Mucosa of descending colon (tissue), 3 donors: ENCODE measurements at regions not wholly inside any gene's neighbourhood (a gene's known extent, or its start where the extent isn't known, plus 50 kb on each side); places are given as distances from the start of the nearest gene placed in this dataset.

Source experiments
- ATAC-seq: fragments of 200-7000 bp; cut with Tn5 transposase; one replicate; pipeline ENCODE4 v1.9.1; 2020; ENCODE audit warnings: mild to moderate bottlenecking, moderate library complexity
- DNase-seq, 3 donors: peaks; one replicate each; pipeline ENCODE4 v3.0.0-alpha.2; 2020
- H3K36me3 ChIP-seq: fragments of 200-600 bp; one replicate; pipeline ENCODE4 v1.8.0; 2021; ENCODE audit warnings: low read depth, mild to moderate bottlenecking
- H3K4me1 ChIP-seq: fragments of 200-600 bp; one replicate; pipeline ENCODE4 v1.8.0; 2021; ENCODE audit warnings: low read depth, mild to moderate bottlenecking
- H3K4me3 ChIP-seq: fragments of 200-600 bp; one replicate; pipeline ENCODE4 v1.8.0; 2021; ENCODE audit warnings: mild to moderate bottlenecking
- H3K9me3 ChIP-seq: fragments of 200-600 bp; one replicate; pipeline ENCODE4 v1.8.0; 2021; ENCODE audit warnings: mild to moderate bottlenecking
- intact Hi-C, 2 donors: fragments of 100-400 bp; cut with DNase I in 1 of 2; cut with micrococcal nuclease in 1 of 2; formaldehyde crosslinking; loops; one replicate each; pipeline versions ENCODE4 v1.11.0 to v1.11.1; 2022; cut with DNase I, micrococcal nuclease
- TF ChIP-seq, protein P1 (sequence below): fragments of 200-600 bp; IDR thresholded peaks from one replicate; pipeline ENCODE4 v1.8.0; 2022; ENCODE audit warnings: antibody characterized with exemption, mild to moderate bottlenecking
- donor health status: DM: no; HTN: no; CAD: no; lungs with moderate emphysema.
- donor health status: DM: no; HTN: no; CAD: no.
- donor health status: DM: no; HTN: yes; CAD: no.

DNA sequence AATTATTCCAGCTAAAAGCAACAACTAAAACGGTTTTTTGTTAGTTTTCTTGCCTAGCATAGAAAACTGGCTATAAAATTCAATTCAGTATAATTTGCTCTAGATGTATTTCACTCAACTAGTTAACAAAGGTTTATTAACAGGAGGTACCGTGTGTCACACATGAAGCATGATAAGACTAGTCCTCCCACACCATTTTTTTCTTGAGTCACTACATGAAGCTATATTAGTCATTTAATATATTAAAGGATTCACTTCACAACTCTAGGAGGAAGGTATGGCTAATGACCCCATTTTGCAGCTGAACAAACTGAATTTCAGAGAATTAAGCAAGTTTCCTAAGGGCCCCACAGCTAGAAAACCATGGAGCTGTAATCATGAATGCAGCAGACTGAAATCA is 307.8 kb upstream of the USP25 start:
- intact Hi-C loops, result no loop called here
- ATAC-seq, result no peak
- no peak for DNase-seq
- TF ChIP-seq, protein P1, sequence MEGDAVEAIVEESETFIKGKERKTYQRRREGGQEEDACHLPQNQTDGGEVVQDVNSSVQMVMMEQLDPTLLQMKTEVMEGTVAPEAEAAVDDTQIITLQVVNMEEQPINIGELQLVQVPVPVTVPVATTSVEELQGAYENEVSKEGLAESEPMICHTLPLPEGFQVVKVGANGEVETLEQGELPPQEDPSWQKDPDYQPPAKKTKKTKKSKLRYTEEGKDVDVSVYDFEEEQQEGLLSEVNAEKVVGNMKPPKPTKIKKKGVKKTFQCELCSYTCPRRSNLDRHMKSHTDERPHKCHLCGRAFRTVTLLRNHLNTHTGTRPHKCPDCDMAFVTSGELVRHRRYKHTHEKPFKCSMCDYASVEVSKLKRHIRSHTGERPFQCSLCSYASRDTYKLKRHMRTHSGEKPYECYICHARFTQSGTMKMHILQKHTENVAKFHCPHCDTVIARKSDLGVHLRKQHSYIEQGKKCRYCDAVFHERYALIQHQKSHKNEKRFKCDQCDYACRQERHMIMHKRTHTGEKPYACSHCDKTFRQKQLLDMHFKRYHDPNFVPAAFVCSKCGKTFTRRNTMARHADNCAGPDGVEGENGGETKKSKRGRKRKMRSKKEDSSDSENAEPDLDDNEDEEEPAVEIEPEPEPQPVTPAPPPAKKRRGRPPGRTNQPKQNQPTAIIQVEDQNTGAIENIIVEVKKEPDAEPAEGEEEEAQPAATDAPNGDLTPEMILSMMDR, result no peak
- H3K36me3 ChIP-seq, result no peaks in the 10 kb centered on the region
- H3K4me3 ChIP-seq, result no peak overlapping the region
- H3K4me1 ChIP-seq, result no peaks in the 10 kb centered on the region
- H3K9me3 ChIP-seq, result no peaks in the 10 kb centered on the region

- no peaks in the 10 kb centered on the region for H3K4me1 ChIP-seq
- DNase-seq (no peak), ATAC-seq (no peak)
- H3K9me3 ChIP-seq, result no peaks in the 10 kb centered on the region
- TF ChIP-seq, protein P1, result no peak
- H3K4me3 ChIP-seq, result no peak overlapping the region
- intact Hi-C loops, result no loop called here
- no peaks in the 10 kb centered on the region for H3K36me3 ChIP-seq
Observed at GRCh38 chr21:15422783-15423182, 307.0 kb upstream of the USP25 start.

DNA sequence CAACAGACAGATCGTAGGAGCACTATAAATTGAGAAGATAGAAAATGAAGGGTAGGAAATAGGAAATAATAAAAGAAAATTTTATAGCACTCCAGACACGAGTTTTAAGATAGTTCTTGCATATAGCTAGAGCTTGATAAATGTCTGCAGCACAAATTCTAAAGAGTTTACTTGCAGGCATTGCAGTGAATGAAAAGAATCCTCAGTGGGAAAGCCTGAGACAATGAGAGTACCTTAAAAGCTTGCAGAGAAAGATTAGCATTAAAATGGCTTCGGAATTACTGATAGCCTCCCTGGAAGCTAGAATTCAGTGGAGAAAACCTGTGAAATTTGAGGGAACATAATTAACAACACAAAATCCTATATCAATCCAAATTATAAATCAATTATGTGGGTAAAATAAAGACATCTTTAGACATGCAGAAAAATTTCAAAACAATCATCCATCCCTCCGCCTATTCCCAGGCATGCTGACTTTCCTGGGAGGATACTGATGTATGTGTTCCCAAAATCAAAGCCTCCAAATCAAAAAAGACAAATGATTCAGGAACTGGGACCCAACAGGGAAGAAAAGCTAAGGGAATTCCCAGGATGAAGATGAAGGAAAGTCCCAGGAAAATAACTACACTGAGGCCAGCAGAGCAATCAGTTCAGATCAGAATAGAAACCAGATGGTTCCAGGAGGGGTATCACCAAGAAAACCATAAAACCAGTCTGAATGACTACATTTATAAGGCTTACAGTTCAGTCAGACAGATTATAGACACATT is 305.9 kb upstream of the USP25 start:
- no peak overlapping the region for H3K4me3 ChIP-seq
- H3K36me3 ChIP-seq, result no peaks in the 10 kb centered on the region
- intact Hi-C loops, result no loop called here
- ATAC-seq, result no peak
- no peak for DNase-seq
- no peaks in the 10 kb centered on the region for H3K9me3 ChIP-seq
- no peaks in the 10 kb centered on the region for H3K4me1 ChIP-seq
- TF ChIP-seq, protein P1, result no peak

DNA sequence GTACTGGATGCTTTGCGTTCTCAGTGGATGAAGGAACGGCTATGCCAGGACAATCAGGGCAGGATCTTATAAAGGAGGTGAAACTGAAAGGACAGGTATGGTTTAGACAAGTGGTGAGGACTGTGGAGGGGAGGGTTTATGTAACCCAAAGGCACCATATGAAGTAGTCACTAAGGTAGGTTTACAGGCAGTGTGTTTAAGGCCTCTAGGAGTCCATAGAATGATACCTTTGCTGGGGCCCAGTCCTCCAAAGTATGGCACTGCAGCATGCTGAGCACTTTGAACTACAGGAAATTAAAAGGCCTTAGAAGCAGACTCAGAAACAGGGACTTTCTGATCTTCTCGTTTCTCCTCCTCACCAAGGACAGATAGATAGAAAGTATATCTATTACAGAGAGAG is 304.7 kb upstream of the USP25 start:
- no peaks in the 10 kb centered on the region for H3K36me3 ChIP-seq
- H3K4me3 ChIP-seq, result no peak overlapping the region
- TF ChIP-seq, protein P1, result no peak
- intact Hi-C loops, result no loop called here
- ATAC-seq (no peak), DNase-seq (no peak)
- H3K9me3 ChIP-seq, result no peaks in the 10 kb centered on the region
- H3K4me1 ChIP-seq, result no peaks in the 10 kb centered on the region

GRCh38 chr21:15430023-15430422 is 299.8 kb upstream of the USP25 start:
- Histone ChIP-seq H3K9me3 (no peaks in the 10 kb centered on the region), H3K4me3 (no peak overlapping the region), H3K4me1 (no peaks in the 10 kb centered on the region), H3K36me3 (no peaks in the 10 kb centered on the region)
- no peak for ATAC-seq
- intact Hi-C loops, result no loop called here
- no peak for DNase-seq
- TF ChIP-seq, protein P1, result no peak
